ENCODE measurements at regions not wholly inside any gene's neighbourhood (a gene's known extent, or its start where the extent isn't known, plus 50 kb on each side); places are given as distances from the start of the nearest gene placed in this dataset.

- TF ChIP-seq EZH2phosphoT487 (IDR thresholded peaks at IDR 0.05; ENCODE audit: insufficient read depth, low read depth) (no peak), EZH2 (IDR thresholded peaks at IDR 0.05; ENCODE audit: insufficient read depth, poor library complexity, severe bottlenecking) (no peak)
These were observed 183.0 kb upstream of the THBS1 start for GRCh38 chr15:39397883-39398282.
